ENCODE measurements at regions not wholly inside any gene's neighbourhood (a gene's known extent, or its start where the extent isn't known, plus 50 kb on each side); places are given as distances from the start of the nearest gene placed in this dataset.

DNA sequence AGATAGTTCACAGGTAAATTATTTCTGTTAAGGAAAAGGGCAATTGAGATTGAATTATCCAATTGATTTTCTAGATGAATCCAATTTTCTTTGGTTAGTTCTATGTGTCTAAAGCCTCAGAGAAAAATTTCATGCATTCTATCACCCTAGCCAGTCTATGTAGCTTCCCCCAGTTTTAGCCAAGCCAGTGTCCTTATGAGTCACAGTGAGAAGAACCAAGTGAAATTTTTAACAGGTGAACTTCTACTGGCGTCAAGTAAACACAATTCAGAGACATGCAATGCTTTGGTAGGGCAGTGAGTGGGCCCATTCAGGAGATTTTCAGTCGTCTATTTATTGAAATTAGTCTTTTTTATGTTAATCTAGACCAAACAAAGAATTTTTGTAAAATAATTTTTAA, 1077.4 kb upstream of the ARRDC3 start:
- DNase-seq: no peak

DNA sequence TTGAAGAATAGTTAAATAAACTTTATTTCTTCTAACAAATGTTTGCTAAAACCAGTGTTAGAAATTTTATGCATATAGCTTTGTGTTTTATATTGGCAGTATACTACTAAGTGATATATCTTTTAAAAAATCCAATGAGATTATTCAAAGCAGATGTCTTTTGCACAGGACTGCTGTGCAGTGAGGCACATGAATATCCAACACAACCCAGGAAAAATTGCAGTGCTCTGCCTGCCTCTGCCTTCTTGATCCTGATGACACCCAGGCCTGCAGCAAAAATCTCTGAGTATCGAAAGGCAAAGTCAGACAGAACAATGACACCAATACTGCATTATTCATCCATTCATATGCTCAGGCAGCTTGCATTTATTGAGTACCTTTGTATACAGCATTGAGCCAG, 1076.5 kb upstream of the ARRDC3 start:
- no peak for DNase-seq

DNA sequence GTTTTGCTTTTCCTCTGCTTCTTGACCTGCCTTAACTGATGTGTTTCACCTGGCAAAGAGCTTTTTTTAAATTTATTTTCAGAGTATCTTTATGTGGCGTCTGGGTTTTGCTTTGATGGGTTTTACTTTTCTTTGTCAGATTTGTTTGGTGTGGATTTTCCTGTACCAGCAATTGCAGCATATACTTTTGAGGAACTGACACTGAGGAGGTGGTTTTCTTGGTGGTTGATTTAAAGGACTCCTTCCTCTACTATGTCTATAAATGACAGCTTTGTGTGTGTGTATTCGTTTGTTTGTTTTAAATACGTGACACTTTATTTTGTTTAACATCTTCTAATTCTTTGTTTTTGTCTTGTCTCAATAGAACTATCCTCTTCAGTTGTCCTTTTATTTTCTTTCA, 1071.9 kb upstream of the ARRDC3 start:
- DNase-seq: no peak

DNA sequence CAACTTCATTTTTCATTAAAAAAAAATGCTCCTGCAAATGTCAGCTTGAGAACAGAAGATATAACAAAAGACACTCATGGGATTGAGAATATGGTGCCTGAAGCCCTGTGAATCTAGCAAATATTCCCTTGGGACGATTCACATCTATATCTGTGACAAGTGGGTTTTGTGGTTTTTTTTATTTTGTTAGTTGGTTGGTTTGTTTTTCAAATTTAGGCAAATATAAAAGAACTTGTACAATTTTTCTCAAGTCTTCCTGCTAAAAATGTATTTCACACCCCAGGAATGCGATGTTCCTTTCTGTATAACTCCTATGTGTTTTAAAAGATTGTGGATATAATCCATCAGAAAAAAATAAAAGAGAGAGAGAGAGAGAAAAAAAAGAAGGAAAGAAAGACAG, 1061.8 kb upstream of the ARRDC3 start:
- no peak for DNase-seq

DNA sequence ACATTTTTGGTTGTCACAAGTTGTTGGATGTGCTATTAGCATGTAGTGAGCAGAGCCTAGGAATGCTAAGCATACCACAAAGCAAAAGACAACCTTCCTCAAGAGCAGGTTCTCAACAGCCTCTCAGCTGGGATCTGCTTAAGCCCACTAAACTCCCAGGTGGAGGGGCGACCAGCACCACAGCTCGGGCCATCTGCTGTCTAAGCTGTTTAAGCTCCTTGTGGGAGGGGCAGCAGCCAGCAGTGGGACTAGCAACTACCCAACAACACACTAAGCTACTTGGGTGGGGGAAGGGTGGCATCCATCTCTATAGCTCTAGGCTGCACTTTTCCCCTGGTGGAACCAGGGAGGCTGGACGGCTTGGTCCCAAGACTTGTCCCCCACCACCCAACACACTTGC, 1052.7 kb upstream of the ARRDC3 start:
- no peak for DNase-seq

DNA sequence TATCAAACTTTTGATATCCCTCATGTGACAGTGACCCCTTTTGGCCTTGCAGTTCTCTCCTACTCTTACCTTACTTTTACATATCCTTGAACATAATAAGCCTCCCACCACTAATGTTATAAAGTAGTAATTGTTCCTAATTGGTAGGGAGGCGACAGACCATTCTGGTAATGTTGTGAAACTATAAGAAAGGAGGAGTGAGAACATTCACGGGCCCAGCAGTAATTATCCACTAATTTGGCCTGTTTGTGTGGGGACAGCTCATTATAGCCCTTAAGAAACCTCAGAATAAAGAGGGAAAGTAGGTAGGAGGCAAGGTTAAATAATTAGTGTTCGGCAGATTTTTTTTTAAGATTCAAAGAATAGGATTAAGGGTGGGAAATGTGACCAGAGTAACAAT, 1046.5 kb upstream of the ARRDC3 start:
- no peak for DNase-seq

DNA sequence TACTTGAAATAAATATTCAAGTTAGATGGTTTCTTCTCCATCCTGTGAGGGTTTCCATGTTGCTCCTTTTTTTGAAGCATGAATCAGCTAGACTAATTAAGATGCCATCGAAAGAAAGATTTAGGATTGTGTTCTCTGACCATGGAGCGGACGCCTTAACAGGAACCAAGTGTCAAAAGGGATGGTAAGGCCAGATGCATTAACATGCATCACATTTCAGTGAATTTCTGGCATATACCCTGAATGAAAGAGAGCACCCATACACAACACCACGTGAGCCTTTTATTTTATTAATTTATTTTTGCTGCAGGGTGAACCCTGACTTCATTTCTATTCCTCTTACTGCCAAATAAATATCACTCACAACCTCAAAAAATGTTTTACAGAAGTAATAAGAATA, 1045.3 kb upstream of the ARRDC3 start:
- no peak for DNase-seq

DNA sequence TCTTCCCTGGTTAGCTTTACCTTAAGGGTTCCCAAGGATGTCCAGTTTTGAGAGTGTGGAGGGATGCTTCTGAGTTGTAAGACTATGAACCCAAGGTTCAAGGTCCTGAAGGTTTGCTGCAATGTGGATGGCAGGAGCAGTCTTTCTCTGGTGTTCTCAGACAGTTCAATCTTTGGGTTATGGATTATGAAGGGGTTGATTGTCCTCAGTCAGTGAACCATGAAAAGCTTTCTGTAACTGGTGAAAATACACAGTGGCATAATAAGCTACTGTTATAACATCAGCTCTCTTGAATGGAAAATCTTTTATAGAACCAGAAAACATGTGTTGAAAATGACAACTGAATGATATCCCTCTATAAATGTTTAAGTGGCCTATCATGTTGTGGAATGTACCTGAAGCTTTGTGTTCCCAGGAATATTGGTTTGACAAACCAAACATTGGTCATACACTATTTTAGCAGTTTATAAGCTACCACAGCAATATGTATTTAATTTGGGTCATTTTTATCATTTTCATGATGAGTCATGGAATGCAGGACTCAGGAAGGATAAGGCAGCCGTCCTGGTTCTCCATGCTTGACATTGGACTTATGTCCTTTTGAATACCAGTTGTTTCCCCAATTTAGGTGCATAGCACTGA, 1041.8 kb upstream of the ARRDC3 start:
- no peak for DNase-seq

DNA sequence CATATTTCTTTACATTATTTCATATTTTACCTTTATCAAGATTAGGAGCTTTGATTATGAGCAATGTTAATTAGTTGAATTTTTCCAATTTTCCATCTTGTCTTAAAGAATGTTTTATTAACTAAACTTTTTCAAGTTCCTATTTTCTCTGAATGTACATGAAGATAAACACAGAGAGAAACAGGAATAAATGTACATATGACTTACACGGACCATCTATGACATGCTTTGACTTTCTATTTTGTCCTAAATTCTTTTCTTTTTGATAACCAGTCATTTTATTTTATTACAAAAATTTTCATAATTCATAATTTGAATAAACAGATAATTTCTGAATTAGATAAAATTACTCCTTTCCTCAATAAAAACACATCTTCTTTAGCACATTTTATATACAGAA, 1038.8 kb upstream of the ARRDC3 start:
- DNase-seq: no peak

DNA sequence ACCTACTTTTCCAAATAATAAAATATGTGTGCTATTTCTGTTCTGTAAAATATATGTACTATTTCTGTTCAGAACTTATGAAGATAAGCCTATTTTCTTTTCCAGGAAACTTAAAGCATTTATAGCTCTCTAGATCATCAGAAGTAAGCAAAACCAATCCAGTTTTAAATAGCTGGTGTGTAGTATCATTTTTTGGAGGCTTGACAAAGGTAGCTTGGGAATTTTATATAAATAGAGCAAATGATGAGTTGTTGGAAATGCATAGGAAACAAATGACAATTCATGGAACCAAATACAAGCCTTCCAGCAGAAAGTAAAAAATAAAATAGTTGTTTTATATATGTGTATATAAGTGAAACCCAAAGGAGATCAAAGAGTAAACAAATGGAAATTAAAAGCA, 1038.1 kb upstream of the ARRDC3 start:
- DNase-seq: no peak

DNA sequence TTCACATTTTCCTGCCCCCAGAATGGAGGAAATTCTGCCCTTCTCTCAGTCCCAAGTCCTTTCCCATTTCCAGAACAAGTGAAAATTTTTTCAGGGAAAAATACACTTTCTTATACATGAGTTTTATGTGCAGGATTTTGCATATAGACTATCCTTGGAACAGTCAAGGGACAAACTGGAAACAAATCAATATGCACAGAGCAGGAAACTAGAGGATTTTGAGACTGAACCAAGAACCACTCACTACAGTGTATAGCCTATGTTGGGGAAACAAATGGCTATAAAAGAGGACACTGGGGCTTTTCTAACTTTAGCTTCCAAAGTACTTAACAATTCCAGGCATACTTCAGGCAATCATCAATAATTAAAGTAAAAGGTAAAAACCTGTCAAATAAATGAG, 1036.1 kb upstream of the ARRDC3 start:
- no peak for DNase-seq

DNA sequence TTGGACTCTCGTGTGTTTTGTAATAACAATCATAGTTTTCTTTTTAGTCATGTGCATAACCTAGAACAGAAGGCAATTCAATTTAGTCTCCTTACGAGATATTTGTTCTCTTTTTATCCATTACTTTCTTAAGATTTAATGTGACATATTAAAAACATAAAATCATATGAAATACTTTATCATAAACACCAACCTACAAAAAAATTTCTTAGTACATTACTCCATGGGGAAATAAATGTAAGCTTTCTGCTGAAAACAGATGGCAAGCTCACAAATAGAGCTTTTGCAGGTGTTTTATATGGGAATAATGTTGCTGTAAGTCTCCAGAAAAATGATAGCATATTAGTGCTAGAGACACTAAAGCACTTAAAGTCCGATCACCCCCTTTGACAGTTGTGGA, 1035.2 kb upstream of the ARRDC3 start:
- no peak for DNase-seq

DNA sequence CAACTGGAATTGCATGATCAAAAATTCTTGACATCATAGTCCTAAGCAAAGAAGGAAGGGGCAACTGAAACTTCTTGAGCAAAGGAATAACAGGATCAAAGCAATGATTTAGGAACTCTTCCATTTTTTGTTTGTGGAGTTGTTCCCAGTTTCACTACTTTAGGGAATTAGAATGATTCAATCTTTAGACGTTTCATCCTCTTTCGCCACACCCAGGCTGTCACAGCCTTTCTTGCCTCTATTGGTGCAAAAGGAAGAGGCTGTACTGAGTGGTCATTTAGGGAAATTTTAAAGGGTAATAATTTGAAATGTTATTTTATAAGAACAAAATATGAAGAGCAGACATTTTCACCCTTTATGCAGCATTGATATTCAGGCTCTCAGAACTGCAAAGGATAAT, 1026.0 kb upstream of the ARRDC3 start:
- DNase-seq: no peak

DNA sequence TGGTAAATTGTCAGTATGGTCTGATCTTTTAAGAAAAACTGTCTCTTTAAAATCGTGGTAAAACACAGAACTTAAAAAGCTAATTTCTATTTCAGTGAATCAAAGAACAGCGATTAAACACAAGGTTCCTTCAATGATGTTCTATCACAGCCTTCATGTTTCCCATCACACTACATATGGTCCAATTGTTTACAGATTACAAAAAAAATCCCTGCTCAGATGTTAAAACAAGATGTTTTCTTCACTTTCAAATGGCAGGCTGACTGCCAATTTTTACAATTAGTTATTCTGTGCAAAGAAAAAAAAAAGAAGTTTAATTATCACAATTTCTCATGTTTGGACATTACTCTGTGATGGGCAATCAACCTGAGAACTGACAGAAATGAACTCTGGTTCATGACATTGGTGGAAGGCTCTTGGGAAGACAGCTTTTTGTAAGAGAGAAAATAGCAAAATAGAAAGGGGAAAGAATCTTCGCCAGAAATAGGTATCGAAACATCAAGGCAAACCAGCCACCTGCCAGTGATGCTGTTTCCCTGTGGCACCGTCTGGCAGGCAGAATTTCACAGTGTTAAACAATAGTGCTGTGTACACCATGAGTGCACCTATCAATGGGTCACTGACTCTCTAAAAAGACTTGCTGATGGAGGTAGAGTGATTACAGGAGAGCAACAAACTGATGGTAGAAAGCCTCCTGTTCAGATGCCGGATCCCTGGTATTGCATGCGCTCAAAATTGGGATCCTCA, 1020.0 kb upstream of the ARRDC3 start:
- DNase-seq: no peak

DNA sequence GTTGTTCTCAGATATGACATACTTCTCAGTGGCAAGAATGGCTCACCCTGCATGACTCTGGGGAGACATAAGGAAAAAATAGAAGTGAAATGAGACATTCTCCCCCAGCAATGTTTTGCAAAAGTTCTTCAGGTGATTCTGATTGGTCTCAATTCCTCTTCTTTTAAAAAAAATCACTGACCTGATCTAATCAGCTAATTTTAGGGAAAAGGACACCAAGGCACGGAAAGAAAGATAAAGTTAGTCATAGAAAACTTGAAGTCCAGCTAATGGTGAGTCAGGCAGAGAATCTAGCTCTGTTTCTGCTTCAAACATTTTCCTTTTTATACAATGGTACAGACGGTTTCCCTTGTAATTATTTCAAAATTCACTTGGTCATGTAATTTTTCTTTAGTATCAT, 1018.9 kb upstream of the ARRDC3 start:
- no peak for DNase-seq

DNA sequence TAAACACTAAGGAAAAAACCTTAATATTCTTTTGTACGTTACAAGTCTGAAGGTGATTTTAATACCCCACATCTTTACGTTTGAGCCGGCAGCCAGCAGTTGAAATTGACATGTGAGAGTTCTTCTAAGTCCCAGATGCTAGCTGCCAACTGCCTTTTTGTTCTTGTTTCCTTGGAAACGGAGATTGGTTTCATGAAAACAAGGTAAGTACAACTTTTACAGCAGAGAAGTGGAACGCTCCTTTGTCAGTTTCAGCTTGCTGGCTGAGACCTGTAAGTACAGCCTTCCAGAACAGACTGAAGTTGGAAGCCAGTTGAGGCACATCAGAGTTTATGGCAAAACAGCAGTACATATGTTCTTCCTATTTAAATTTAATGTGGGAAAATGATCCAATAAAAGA, 1018.4 kb upstream of the ARRDC3 start:
- no peak for DNase-seq

DNA sequence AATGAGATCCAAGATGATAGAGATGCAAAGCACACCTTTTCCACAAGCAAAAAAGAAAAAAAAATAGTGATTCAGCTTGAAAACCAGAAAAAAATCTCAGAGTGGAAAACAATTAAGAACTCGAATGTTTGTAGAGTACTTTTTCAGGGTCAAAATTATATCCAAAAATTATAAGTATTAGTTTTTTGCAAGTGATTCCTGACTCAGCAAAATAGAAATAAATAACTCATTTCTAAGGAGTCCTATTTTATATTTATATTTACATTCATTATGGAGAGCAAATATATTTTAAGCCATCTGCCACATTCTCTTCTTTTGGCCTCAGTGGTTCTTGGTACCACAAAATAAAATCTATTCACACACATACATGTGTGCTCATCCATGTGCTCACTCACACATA, 1011.8 kb upstream of the ARRDC3 start:
- no peak for DNase-seq

DNA sequence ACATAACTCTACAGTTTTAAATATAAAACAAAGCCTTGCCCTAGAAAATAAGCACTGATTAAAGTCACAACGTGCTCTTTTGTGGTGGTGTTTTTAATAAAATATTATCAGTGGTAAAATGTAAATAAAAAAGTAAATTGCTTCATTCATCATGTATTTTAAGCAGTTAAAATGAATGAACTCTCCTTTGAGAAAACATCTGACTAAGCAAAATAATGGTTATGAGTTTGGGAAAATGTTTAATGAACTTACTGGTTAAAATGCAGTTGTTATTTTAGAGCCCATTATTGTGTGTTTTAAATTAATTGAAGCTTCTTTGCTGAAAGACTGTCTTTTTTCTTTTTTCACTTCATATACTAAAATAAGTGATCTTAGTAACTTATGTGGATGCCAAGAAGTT, 1007.5 kb upstream of the ARRDC3 start:
- no peak for DNase-seq

DNA sequence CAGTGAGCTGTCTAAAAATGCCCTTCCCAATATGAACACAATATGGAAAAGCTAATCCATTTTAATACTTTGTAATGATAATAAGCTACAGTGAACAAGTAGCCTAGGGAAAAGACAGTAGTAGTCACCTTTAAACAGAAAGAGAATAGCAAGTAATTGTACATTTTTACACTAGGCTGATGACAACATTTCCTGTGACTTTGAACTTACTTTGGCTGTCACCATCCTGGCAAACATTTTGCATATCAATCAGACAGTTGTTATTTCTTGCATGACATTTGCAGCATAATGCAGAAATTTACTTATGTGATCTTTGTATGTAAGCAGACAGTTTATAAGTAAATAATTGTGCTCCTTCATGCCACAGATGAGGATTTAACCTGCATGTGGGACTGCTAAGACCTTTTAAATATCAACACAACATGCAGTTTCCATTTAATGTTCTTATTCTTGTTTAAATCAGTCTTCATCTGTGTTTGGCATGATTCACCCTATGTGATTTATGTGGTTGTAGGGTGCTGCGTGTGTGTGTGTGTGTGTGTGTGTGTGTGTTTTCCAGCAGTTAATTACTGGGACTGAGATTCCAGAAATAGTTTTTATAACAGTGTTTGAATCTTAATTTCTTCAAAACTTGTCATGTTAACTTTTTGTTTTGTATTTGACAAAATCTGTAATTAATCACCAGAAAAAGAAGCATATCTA, 997.1 kb upstream of the ARRDC3 start:
- no peak for DNase-seq

DNA sequence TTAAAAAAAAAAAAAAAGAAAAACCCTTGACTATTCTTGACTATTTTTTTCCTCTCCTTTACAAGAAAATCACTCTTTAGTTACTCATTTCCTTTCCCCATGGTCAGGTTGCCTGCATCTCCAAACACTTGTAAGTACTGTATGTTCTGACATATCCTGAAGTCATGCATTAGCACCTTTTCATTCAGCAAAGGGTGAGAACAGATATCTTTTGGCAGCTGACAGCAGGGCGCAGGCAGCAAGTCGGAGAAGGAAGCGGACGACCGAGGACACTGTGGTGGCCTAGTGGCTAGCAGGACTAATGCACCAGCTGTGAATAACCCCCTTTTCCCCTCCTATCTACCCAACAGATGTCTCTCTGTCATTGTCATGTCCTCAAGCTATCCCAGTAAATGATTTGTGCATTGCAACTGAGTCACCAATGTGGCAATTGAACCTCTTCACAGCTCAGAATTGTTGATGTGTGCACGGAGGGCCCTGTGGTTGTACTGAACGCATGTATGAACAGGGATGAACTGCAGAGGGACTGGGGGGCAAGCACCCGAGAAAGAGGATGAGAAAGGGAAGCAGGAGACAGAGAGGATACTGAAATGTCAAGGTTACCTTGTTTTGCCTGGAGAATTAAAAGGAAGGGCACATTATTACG, 996.0 kb upstream of the ARRDC3 start:
- no peak for DNase-seq

DNA sequence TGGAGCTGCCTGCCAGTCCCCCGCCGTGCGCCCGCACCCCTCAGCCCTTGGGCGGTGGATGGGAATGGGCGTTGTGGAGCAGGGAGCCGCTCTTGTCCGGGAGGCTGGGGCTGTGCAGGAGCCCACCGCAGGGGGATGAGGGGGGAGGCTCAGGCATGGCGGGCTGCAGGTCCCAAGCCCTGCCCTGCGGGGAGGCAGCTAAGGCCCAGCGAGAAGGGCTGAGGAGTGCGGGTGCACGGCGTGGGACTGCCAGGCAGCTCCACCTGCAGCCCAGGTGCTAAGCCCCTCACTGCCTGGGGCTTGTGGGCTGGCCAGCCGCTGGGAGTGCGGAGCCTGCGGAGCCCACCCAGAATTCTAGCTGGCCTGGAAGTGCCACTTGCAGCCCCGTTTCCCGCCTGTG, 991.7 kb upstream of the ARRDC3 start:
- no peak for DNase-seq

DNA sequence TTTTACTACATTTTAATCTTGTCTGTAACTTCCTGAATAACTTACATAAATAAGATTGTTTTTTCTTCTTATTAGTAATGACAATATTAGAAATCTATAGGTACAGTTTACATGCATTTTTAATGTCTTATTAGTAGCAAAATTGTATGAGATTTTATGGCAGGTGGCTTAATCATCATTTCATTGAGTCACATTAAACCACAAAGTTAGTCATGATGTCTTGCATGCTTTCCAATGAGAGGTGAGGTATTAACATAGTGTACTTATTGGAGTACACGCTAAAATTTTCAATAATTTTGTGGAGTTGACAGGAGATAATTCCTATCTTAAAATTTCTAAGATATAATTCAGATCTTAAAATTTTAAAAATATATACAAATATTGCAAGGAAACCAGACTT, 989.6 kb upstream of the ARRDC3 start:
- no peak for DNase-seq

DNA sequence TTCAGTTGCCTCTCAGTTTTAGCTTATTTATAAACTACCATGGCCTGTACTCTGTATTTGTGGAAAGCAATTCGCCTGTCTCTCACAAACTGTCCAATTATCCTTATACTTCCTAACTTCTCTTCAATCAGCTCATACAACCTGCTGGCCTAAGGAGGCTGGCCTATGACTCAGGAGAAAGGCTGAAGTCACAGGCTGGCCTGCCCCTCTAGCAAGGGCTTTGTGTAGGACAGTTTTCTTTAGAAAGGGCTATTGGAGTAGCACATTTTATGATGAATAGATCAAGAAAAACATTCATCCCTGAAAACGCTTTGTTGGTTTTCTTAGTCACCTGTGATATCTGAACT, 988.7 kb upstream of the ARRDC3 start:
- DNase-seq: no peak

All from central memory CD4-positive, alpha-beta T cell (primary cell).